AG09309 (cell line): ENCODE measurements at regions not wholly inside any gene's neighbourhood (a gene's known extent, or its start where the extent isn't known, plus 50 kb on each side); places are given as distances from the start of the nearest gene placed in this dataset.

Experiments used
- DNase-seq: peaks from one replicate; pipeline ENCODE4 v3.0.0-alpha.2; 2010; ENCODE audit warnings: low read depth
- H3K4me3 ChIP-seq: 2 replicates; pipeline ENCODE4 v1.5.1; 2011; ENCODE audit warnings: mild to moderate bottlenecking, low read depth, low read length, moderate library complexity; ENCODE audit not compliant: control insufficient read depth
- TF ChIP-seq, protein P1 (sequence below): IDR thresholded peaks from 2 replicates; pipeline ENCODE4 v1.5.1; 2011; ENCODE audit warnings: mild to moderate bottlenecking, low read depth, low read length, inconsistent platforms; ENCODE audit not compliant: insufficient read depth, control insufficient read depth; ENCODE audit errors: missing control alignments

DNA sequence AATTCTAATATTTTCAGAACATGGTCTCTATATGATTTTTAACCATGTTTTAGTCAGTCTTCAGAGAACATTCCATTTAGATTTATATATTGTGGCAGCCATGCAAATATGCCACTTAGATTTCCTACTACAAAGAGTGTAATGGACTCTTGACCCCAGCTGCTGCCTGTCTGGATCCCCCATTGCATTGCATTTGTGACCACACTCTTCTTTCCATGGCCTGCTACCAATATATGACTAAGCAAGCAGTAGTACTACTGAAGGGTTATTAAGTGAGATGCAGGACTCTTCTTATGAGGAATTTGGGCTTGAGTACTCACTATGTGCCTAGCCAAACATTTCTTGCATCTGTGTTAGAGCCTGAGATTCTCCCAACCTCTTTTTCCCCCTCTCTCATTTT is 306.8 kb downstream of the PDHA2 start:
- TF ChIP-seq, protein P1, sequence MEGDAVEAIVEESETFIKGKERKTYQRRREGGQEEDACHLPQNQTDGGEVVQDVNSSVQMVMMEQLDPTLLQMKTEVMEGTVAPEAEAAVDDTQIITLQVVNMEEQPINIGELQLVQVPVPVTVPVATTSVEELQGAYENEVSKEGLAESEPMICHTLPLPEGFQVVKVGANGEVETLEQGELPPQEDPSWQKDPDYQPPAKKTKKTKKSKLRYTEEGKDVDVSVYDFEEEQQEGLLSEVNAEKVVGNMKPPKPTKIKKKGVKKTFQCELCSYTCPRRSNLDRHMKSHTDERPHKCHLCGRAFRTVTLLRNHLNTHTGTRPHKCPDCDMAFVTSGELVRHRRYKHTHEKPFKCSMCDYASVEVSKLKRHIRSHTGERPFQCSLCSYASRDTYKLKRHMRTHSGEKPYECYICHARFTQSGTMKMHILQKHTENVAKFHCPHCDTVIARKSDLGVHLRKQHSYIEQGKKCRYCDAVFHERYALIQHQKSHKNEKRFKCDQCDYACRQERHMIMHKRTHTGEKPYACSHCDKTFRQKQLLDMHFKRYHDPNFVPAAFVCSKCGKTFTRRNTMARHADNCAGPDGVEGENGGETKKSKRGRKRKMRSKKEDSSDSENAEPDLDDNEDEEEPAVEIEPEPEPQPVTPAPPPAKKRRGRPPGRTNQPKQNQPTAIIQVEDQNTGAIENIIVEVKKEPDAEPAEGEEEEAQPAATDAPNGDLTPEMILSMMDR = no peak
- DNase-seq = no peak
- no peak overlapping the region for H3K4me3 ChIP-seq

DNA sequence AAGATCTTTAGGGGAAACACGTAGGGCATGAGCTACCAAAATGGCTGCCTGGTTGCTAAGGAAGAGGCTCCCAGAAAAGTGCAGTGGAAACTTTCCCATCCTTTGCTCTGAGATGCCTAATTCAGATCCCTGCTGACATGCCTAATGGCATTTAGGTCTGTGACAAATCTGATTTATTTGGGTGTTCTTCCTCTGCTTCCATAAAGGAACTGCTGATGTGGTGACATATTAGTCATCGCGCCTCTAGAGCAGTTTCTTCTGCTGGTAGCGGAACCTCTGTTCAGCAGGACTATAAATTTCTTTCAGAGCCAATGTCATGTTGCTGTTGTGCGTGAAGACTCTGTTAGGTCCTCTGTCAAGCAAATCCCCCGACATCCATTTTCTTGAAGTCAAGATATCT is 310.0 kb downstream of the PDHA2 start:
- DNase-seq = no peak
- TF ChIP-seq, protein P1 = no peak
- no peak overlapping the region for H3K4me3 ChIP-seq

DNA sequence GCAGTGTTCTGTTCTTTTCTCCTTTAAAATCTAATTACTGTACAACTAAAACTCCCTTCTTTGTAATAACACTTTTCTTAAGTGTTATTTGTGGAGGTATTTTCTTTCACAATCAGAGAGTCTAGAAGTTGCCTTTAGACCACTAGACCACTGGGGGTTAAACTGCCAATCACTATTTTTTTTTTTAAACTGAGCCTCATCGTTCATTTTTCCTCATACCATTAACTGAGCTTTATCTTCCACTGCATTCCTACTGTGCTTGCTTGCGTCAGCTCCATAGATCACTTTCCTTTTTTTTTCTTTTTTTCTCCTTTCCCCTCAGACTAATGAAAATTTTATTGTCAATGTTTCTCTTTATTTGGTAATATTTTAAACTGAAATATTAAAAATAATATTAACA is 310.6 kb downstream of the PDHA2 start:
- DNase-seq = no peak
- no peak overlapping the region for H3K4me3 ChIP-seq
- TF ChIP-seq, protein P1 = no peak

DNA sequence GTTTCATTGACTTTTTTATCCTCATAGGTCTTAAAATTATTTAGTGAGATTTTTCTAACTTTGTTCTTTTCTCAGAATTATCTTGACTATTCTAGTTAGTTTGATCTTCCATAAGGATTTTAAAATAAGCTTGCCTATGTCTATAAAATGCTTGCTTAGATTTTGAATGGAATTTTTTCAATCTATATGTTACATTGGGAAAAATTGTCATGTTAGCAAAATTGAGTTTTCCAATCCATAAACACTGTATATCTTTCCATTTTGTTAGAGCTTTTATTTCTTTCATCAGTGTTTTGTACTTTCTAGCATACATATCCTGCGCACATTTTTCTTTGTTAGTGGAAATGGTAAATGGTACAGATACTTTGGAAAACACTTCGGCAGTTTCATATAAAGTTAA is 312.9 kb downstream of the PDHA2 start:
- no peak overlapping the region for H3K4me3 ChIP-seq
- no peak for DNase-seq
- TF ChIP-seq, protein P1 = no peak

DNA sequence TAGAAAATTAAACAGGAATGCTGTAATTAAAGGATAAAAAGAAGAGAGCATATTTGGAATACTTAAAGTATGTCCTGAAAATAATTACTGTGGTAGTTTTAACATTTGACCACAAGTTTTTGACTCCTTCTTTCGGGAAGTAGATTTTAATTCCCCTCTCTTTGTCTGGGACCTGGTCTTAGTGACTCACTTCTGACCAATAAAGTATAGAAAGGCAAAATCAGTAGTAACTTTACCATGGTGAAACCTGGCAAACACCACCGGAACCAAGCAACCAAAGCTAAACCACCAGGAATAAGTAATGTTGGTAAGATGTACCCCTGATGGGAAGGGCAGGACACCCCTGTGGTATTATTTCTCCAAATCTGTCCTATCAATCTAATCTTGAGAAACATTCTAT is 314.8 kb downstream of the PDHA2 start:
- DNase-seq = no peak
- no peak overlapping the region for H3K4me3 ChIP-seq
- TF ChIP-seq, protein P1 = no peak

DNA sequence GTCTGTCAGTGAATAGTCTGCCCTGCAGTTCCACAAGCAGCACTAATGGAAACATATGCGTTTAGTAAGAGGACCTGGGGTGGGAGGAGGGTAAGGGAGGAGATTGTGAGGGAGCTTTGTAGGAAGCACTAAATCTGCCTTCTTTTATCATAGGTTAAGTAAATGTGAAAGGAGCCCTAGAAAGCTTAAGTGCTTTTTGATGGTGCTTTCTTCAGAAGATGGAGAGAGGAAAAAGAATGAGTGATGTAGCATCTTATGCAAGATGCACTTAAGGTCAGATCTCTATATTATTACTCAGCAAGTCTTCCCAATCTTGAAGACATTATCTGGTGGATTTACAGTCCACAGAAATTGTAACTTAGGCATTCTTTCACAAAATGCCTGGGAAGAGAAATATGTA is 322.7 kb downstream of the PDHA2 start:
- TF ChIP-seq, protein P1 = no peak
- peak; percentile 7 for DNase-seq

DNA sequence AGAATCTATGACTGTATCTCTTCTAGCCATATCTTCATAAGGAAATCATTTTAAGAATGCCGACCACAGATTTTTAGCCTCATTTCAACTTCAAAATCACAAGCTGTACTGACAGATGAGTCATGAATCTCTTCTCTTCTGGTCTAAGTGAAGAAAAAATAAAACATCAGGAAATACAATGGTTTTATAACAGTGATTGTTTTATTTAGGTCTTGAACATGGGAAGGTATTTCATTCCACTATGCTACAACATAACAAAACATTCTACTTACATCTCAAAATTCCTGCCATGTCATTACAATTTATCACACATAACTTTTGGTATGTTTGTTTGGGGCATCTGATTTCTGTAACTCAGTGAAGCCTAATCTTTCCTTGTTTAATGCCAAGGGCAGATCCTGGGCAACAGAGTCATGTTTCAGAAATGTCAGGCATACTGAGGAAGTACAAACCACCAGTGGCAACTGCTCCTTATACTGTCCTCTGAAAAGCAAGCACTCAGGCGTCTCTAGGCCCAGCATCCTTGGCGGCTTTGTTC is 325.0 kb downstream of the PDHA2 start:
- H3K4me3 ChIP-seq = no peak overlapping the region
- TF ChIP-seq, protein P1 = no peak
- DNase-seq = peak; percentile 55

More for the DNA sequence above, 322.7 kb downstream of the PDHA2 start:
- H3K4me3 ChIP-seq = no peak overlapping the region
